ENCODE measurements at regions not wholly inside any gene's neighbourhood (a gene's known extent, or its start where the extent isn't known, plus 50 kb on each side); places are given as distances from the start of the nearest gene placed in this dataset.

DNA sequence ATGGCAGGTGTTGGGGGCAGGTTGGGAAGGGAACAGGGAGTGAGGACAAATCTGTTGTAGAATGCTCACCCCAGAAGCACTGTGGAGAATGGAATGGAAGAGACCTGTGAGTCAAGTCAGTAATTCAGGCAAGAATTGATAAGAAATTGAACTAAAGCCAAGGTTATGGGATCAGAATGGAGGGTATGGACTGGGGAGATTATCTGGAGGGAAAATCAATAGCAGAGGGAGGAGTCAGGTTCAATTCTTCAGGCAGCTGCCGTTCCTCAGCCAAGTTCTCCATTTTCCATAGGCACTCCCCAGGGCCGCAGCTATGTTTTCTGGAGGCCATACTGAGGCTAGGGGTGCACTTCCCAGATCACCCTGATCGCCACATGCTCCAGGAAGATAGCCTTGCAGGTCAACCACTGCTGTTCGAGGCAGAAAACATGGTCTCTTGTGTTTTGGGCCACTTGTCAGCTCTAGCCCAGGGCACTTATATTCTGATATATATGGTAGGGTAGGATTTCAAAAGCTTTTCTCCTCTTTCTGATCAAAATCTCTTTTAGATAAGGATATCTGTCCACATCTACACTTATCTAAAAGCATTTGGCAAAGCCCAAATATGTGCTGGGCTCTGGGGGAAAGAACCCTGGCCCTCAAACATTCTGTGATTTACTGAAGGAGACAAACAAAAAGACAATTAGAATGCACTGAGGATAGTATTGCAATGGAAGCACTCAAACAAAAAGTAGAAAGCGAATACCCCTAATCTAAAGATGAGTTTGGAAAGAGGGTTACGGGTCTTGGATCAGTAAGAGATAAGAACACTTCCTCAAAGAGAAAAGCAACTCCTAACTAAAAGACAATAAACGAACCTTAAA is 92.3 kb downstream of the TMEM212 start:
- Histone ChIP-seq H3K4me1 (peaks cover 0 to 5% (median 0%) of the 10 kb centered on the region in 4 donors), H3K9me3 (no peaks in the 10 kb centered on the region), H3K4me3 (no peak overlapping the region), H3K36me3 (no peaks in the 10 kb centered on the region), H3K27ac (no peak overlapping the region), H3K27me3 (no peaks in the 10 kb centered on the region)
- intact Hi-C loops (cut with DNase I; ENCODE audit: low total_unique reads), result no loop called here
- DNase-seq, result no peak
- TF ChIP-seq, protein P1, sequence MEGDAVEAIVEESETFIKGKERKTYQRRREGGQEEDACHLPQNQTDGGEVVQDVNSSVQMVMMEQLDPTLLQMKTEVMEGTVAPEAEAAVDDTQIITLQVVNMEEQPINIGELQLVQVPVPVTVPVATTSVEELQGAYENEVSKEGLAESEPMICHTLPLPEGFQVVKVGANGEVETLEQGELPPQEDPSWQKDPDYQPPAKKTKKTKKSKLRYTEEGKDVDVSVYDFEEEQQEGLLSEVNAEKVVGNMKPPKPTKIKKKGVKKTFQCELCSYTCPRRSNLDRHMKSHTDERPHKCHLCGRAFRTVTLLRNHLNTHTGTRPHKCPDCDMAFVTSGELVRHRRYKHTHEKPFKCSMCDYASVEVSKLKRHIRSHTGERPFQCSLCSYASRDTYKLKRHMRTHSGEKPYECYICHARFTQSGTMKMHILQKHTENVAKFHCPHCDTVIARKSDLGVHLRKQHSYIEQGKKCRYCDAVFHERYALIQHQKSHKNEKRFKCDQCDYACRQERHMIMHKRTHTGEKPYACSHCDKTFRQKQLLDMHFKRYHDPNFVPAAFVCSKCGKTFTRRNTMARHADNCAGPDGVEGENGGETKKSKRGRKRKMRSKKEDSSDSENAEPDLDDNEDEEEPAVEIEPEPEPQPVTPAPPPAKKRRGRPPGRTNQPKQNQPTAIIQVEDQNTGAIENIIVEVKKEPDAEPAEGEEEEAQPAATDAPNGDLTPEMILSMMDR (IDR thresholded peaks at IDR 0.05), result no peak

DNA sequence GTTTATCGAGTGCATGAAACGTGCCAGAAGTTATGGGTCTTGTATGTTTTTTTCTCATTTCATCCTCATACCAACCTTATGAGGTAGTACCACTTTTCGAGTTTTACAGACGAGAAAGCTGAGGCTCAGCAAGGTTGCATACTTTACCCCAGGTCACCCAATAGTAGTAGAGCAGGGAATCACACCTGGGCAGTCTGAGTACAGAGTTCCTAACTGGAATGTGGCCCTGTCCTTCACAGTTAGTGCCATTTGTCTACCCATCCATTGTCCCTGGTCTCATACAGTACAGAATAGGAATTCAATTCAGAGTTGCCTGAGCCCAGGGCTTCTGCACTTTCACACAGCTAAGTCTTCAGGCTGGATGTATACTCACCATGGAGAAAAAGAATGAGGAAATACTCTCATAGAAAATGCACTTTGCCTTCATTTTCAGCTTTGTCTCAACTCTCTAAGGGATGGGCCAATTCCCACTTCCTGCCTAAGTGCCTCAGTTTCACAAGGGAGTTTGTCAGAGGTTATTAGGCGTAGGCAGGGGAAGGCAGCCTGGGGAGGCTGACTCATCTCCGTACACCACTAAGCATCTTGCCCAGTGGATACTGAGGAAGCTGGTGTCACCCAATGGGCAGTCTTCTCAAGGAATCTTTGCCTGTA is 93.2 kb downstream of the TMEM212 start:
- peaks cover 0 to 6% (median 0%) of the 10 kb centered on the region in 4 donors for H3K4me1 ChIP-seq
- H3K4me3 ChIP-seq, result no peak overlapping the region
- H3K36me3 ChIP-seq, result no peaks in the 10 kb centered on the region
- no peak overlapping the region for H3K27ac ChIP-seq
- H3K9me3 ChIP-seq, result no peaks in the 10 kb centered on the region
- intact Hi-C loops (cut with DNase I; ENCODE audit: low total_unique reads), result no loop called here
- DNase-seq, result no peak
- TF ChIP-seq, protein P1 (IDR thresholded peaks at IDR 0.05), result no peak
- no peaks in the 10 kb centered on the region for H3K27me3 ChIP-seq

DNA sequence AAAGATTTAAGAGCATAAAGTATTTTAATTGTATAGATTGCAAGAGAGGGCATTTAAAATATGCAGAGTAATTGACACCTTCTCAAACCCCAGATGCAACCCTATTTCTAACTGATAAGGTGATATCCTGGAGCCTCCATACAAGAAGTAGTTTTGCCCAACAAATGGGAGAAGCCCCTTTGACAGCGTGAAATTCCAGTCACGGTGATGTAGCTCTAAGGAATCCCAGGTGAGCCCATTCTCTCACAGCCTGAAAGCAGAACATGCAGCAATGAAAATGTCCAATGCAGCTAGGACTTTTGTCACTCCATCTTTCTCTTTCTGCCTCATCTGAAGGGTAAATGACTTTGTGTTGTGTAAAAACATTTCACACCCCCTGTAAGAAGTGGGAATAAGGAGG is 96.4 kb downstream of the TMEM212 start:
- Histone ChIP-seq H3K27ac (no peak overlapping the region), H3K4me1 (peaks cover 0 to 12% (median 0%) of the 10 kb centered on the region in 4 donors), H3K9me3 (no peaks in the 10 kb centered on the region), H3K27me3 (no peaks in the 10 kb centered on the region), H3K36me3 (no peaks in the 10 kb centered on the region), H3K4me3 (no peak overlapping the region)
- TF ChIP-seq, protein P1 (IDR thresholded peaks at IDR 0.05), result no peak
- no peak for DNase-seq
- intact Hi-C loops (cut with DNase I; ENCODE audit: low total_unique reads), result no loop called here

DNA sequence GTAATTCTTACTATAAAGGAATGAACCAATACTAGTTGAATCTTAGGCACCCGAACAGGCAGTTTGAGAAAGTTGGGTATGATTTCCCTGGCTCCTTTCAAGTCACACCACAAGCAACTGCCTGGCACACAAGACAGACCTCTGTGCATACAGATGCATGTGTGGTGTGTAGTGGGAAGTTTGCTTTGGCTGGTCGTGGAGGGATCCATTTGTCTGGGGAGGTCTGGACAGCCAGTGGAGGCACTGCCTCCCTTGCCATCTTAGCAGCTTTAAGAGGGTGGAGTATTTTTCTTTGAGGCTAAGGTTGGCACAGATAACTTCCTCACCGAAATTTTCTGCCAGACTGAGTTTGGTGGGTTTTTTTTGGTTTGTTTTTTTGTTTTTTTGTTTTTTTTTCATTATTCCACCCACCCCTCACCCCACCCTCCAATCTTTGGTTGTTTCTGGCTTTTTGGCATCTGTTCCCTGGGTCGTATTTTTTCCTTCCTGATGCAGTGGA is 97.1 kb downstream of the TMEM212 start:
- DNase-seq, result no peak
- no peak overlapping the region for H3K4me3 ChIP-seq
- H3K9me3 ChIP-seq, result no peaks in the 10 kb centered on the region
- H3K27me3 ChIP-seq, result no peaks in the 10 kb centered on the region
- intact Hi-C loops (cut with DNase I; ENCODE audit: low total_unique reads), result no loop called here
- no peaks in the 10 kb centered on the region for H3K36me3 ChIP-seq
- peaks cover 0 to 16% (median 0%) of the 10 kb centered on the region in 4 donors for H3K4me1 ChIP-seq
- TF ChIP-seq, protein P1 (IDR thresholded peaks at IDR 0.05), result no peak
- no peak overlapping the region for H3K27ac ChIP-seq

DNA sequence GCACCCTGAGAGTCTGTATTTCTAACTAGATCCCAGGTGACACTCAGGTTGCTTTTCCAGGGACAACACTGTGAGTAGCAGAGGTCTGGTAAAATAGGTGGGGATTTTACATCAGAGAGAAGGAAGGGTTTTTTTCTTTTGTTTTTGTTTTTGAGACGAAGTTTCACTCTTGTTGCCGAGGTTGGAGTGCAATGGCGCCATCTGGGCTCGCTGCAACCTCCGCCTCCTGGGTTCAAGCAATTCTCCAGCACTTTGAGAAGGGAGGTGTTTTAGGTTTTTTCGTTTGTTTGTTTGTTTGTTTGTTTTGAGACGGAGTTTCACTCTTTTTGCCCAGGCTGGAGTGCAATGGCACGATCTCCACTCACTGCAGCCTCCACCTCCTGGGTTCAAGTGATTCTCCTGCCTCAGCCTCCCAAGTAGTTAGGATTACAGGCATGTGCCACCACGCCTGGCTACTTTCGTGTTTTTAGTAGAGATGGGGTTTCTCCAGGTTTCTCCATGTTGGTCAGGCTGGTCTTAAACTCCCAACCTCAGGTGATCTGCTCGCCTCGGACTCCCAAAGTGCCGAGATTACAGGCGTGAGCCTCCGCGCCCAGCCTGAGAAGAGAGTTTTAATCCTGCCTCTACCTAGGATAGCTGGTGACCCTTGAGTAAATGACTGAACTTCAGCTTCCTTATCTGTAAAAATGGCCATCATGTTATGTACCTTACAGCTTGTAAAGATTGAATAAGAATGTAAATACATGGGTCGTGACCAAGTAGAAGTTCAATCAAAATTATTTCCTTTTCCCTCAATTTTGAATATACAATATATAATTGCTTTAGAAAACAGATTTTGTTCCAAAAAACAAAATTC is 95.9 kb upstream of the FNDC3B start:
- Histone ChIP-seq H3K27ac (no peak overlapping the region), H3K4me1 (peaks cover 0 to 16% (median 0%) of the 10 kb centered on the region in 4 donors)
- intact Hi-C loops (cut with DNase I; ENCODE audit: low total_unique reads), result no loop called here

More for the DNA sequence above, 95.9 kb upstream of the FNDC3B start:
- Histone ChIP-seq H3K27me3 (no peaks in the 10 kb centered on the region), H3K9me3 (no peaks in the 10 kb centered on the region), H3K4me3 (no peak overlapping the region), H3K36me3 (no peaks in the 10 kb centered on the region)
- TF ChIP-seq, protein P1 (IDR thresholded peaks at IDR 0.05), result no peak
- no peak for DNase-seq

Data from tibial artery (tissue), 4 donors.